A673 (cell line): ENCODE measurements at regions not wholly inside any gene's neighbourhood (a gene's known extent, or its start where the extent isn't known, plus 50 kb on each side); places are given as distances from the start of the nearest gene placed in this dataset.

ENCODE experiments used
- BruUV-seq: library from RNA; stranded (reverse); fragments of 400-500 nt; replicated peaks from 2 replicates; lab custom pipeline; 2021; lab: Mats Ljungman, UMichigan
- CTCF ChIA-PET: fragments of 300-600 bp; sonication (Branson Sonifier 250); formaldehyde crosslinking; loops from one replicate; lab custom pipeline; 2022; ENCODE audit warnings: antibody characterized with exemption; lab: Charles Lee
- POLR2A ChIA-PET: fragments of 300-600 bp; sonication (Branson Sonifier 250); formaldehyde crosslinking; loops from one replicate; lab custom pipeline; 2022; ENCODE audit warnings: antibody characterized with exemption; ENCODE audit not compliant: low non-redundant PET; lab: Charles Lee
- DNase-seq: peaks from one replicate; pipeline ENCODE4 v3.0.0-alpha.2; 2015; ENCODE audit warnings: low spot score
- H3K27ac ChIP-seq: fragments of 200-600 bp; sonication (generic); 2 replicates; pipeline ENCODE4 v1.5.1; 2016; ENCODE audit warnings: mixed run types, low read depth, mild to moderate bottlenecking, mixed read lengths, antibody characterized with exemption, low read length; ENCODE audit not compliant: poor library complexity, severe bottlenecking
- H3K27me3 ChIP-seq: fragments of 200-600 bp; sonication (generic); replicated peaks from 2 replicates; pipeline ENCODE4 v1.6.1; 2017; ENCODE audit warnings: mixed run types, low read depth, mild to moderate bottlenecking, mixed read lengths, antibody characterized with exemption, low read length; ENCODE audit not compliant: insufficient read depth, poor library complexity
- H3K36me3 ChIP-seq: fragments of 200-600 bp; sonication (generic); 2 replicates; pipeline ENCODE4 v1.6.1; 2016; ENCODE audit warnings: mixed run types, mild to moderate bottlenecking, mixed read lengths, antibody characterized with exemption, low read length; ENCODE audit not compliant: insufficient read depth, poor library complexity, severe bottlenecking
- H3K4me1 ChIP-seq: fragments of 200-600 bp; sonication (generic); 2 replicates; pipeline ENCODE4 v1.6.1; 2017; ENCODE audit warnings: mixed run types, mild to moderate bottlenecking, mixed read lengths, antibody characterized with exemption, low read length; ENCODE audit not compliant: insufficient read depth, poor library complexity, severe bottlenecking
- H3K4me3 ChIP-seq: fragments of 200-600 bp; sonication (generic); 2 replicates; pipeline ENCODE4 v1.5.1; 2016; ENCODE audit warnings: low read depth, mixed run types, mild to moderate bottlenecking, mixed read lengths, low read length; ENCODE audit not compliant: poor library complexity, severe bottlenecking
- H3K9me3 ChIP-seq: fragments of 200-600 bp; sonication (generic); 2 replicates; pipeline ENCODE4 v1.6.1; 2016; ENCODE audit warnings: mixed run types, low read depth, mild to moderate bottlenecking, mixed read lengths, antibody characterized with exemption, low read length; ENCODE audit not compliant: poor library complexity, severe bottlenecking
- EZH2 ChIP-seq: fragments of 200-600 bp; sonication (generic); IDR thresholded peaks from 2 replicates; pipeline ENCODE4 v1.6.1; 2017; ENCODE audit warnings: borderline replicate concordance, low read depth, mild to moderate bottlenecking, mixed read lengths, antibody characterized with exemption, low read length; ENCODE audit not compliant: poor library complexity, severe bottlenecking
- intact Hi-C: fragments of 100-400 bp; cut with micrococcal nuclease; formaldehyde crosslinking; loops from one replicate; pipeline ENCODE4 v1.10.0; 2022; ENCODE audit not compliant: unreplicated experiment
- TF ChIP-seq, protein P1 (sequence below): fragments of 300-800, 200-600 bp; sonication (generic); conservative IDR thresholded peaks from 2 replicates; pipeline ENCODE4 v1.5.1; 2017; ENCODE audit warnings: low read depth, mild to moderate bottlenecking, antibody characterized with exemption, low read length, moderate library complexity, mixed read lengths

DNA sequence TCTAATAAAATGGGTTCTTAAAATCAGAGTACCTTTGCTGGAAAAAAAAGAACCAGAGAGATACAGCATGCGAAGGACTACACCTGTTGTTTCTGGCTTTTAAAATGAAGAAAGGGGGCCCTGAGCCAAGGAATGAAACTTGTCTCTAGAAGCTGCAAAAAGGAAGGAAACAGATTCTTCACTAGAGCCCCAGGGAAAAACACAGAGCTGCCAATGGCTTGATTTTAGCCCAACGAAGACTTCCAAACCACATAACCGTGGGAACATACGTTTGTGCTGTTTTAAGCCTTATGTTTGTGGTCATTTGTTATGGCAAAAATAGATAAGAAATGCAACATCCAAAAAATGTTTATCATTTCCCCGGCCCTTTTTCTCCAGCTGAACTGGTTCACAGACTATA, 780.0 kb downstream of the SORCS1 start:
- TF ChIP-seq EZH2, result no peak
- TF ChIP-seq, protein P1, sequence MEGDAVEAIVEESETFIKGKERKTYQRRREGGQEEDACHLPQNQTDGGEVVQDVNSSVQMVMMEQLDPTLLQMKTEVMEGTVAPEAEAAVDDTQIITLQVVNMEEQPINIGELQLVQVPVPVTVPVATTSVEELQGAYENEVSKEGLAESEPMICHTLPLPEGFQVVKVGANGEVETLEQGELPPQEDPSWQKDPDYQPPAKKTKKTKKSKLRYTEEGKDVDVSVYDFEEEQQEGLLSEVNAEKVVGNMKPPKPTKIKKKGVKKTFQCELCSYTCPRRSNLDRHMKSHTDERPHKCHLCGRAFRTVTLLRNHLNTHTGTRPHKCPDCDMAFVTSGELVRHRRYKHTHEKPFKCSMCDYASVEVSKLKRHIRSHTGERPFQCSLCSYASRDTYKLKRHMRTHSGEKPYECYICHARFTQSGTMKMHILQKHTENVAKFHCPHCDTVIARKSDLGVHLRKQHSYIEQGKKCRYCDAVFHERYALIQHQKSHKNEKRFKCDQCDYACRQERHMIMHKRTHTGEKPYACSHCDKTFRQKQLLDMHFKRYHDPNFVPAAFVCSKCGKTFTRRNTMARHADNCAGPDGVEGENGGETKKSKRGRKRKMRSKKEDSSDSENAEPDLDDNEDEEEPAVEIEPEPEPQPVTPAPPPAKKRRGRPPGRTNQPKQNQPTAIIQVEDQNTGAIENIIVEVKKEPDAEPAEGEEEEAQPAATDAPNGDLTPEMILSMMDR, result no peak
- no peak overlapping the region for H3K4me3 ChIP-seq
- no peaks in the 10 kb centered on the region for H3K36me3 ChIP-seq
- no peaks in the 10 kb centered on the region for H3K27me3 ChIP-seq
- H3K27ac ChIP-seq, result no peak overlapping the region
- H3K4me1 ChIP-seq, result no peaks in the 10 kb centered on the region
- POLR2A ChIA-PET, result no interaction called here
- CTCF ChIA-PET, result no interaction called here
- DNase-seq, result no peak
- intact Hi-C loops, result no loop called here
- no peaks in the 10 kb centered on the region for H3K9me3 ChIP-seq
- no TSS peak for BruUV-seq

DNA sequence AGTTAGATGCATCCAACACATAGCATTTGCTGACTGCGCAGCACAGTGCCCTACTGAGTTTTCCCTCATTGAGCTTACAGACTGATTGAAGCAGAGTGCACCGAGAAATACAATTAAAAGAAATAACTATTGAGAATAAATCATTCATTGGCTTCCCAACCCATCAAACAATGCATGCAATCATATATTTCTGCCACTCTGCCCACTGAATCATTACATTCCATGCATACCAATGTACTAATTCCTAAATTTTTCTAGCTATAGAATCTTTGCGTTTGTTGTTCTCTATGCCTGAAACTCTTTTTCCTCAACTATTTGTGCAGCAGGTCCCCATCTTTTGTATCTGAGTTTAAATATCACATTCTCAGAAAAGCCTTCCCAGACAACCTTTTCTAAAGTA, 783.8 kb downstream of the SORCS1 start:
- no peaks in the 10 kb centered on the region for H3K4me1 ChIP-seq
- H3K36me3 ChIP-seq, result no peaks in the 10 kb centered on the region
- no peak overlapping the region for H3K4me3 ChIP-seq
- POLR2A ChIA-PET, result interaction anchor here (1.1 kb wide), 1 partner anchor 24 kb away, joined by 3 read pairs; no protein-coding TSS in a partner anchor
- no peak for DNase-seq
- no TSS peak for BruUV-seq
- CTCF ChIA-PET, result no interaction called here
- intact Hi-C loops, result no loop called here
- no peaks in the 10 kb centered on the region for H3K27me3 ChIP-seq
- H3K9me3 ChIP-seq, result peaks cover 6% of the 10 kb centered on the region
- no peak overlapping the region for H3K27ac ChIP-seq
- no peak for TF ChIP-seq EZH2
- TF ChIP-seq, protein P1, result no peak

- intact Hi-C loops, result no loop called here
- no peak overlapping the region for H3K4me3 ChIP-seq
- no peaks in the 10 kb centered on the region for H3K36me3 ChIP-seq
- no TSS peak for BruUV-seq
- no peak overlapping the region for H3K27ac ChIP-seq
- TF ChIP-seq EZH2, result no peak
- TF ChIP-seq, protein P1, result no peak
- no peaks in the 10 kb centered on the region for H3K27me3 ChIP-seq
- CTCF ChIA-PET, result no interaction called here
- no peak for DNase-seq
- peaks cover 6% of the 10 kb centered on the region for H3K9me3 ChIP-seq
- POLR2A ChIA-PET, result no interaction called here
- H3K4me1 ChIP-seq, result no peaks in the 10 kb centered on the region
Observed at GRCh38 chr10:106378251-106378650, 786.3 kb downstream of the SORCS1 start.
